HEK293T (cell line): ENCODE measurements at regions not wholly inside any gene's neighbourhood (a gene's known extent, or its start where the extent isn't known, plus 50 kb on each side); places are given as distances from the start of the nearest gene placed in this dataset.

Experiments used
- ARNT ChIP-seq: fragments of 450-650 bp; IDR thresholded peaks from 2 replicates; pipeline ENCODE4 v1.6.1; 2017; ENCODE audit warnings: mild to moderate bottlenecking
- BHLHE40 ChIP-seq: fragments of 450-650 bp; IDR thresholded peaks from 2 replicates; pipeline ENCODE4 v1.6.1; 2016; ENCODE audit warnings: mild to moderate bottlenecking, moderate library complexity, borderline replicate concordance
- CTBP1 ChIP-seq: fragments of 450-650 bp; IDR thresholded peaks from 2 replicates; pipeline ENCODE4 v1.6.1; 2016; ENCODE audit warnings: borderline replicate concordance
- ELF4 ChIP-seq: fragments of 450-650 bp; IDR thresholded peaks from 2 replicates; pipeline ENCODE4 v1.6.1; 2017; ENCODE audit warnings: antibody characterized with exemption
- FOXA1 ChIP-seq: fragments of 450-650 bp; IDR thresholded peaks from 2 replicates; pipeline ENCODE4 v1.6.1; 2016; ENCODE audit warnings: mild to moderate bottlenecking
- FOXM1 ChIP-seq: fragments of 450-650 bp; IDR thresholded peaks from 2 replicates; pipeline ENCODE4 v1.6.1; 2017; ENCODE audit warnings: mild to moderate bottlenecking, borderline replicate concordance
- HDGF ChIP-seq: fragments of 450-650 bp; IDR thresholded peaks from 2 replicates; pipeline ENCODE4 v1.6.1; 2017; ENCODE audit warnings: antibody characterized with exemption, borderline replicate concordance
- L3MBTL2 ChIP-seq: fragments of 450-650 bp; conservative IDR thresholded peaks from 2 replicates; pipeline ENCODE4 v1.6.1; 2016; ENCODE audit warnings: mild to moderate bottlenecking
- NFRKB ChIP-seq: fragments of 450-650 bp; IDR thresholded peaks from 2 replicates; pipeline ENCODE4 v1.6.1; 2016; ENCODE audit warnings: mild to moderate bottlenecking, moderate library complexity
- SP1 ChIP-seq: fragments of 450-650 bp; IDR thresholded peaks from 2 replicates; pipeline ENCODE4 v1.6.1; 2017
- SUZ12 ChIP-seq: fragments of 450-650 bp; IDR thresholded peaks from 2 replicates; pipeline ENCODE4 v1.6.1; 2016; ENCODE audit warnings: mild to moderate bottlenecking
- TARDBP ChIP-seq: fragments of 450-650 bp; IDR thresholded peaks from 2 replicates; pipeline ENCODE4 v1.6.1; 2016
- TF ChIP-seq, protein P1 (sequence below): fragments of 450-650 bp; IDR thresholded peaks from 2 replicates; pipeline ENCODE4 v1.6.1; 2016

DNA sequence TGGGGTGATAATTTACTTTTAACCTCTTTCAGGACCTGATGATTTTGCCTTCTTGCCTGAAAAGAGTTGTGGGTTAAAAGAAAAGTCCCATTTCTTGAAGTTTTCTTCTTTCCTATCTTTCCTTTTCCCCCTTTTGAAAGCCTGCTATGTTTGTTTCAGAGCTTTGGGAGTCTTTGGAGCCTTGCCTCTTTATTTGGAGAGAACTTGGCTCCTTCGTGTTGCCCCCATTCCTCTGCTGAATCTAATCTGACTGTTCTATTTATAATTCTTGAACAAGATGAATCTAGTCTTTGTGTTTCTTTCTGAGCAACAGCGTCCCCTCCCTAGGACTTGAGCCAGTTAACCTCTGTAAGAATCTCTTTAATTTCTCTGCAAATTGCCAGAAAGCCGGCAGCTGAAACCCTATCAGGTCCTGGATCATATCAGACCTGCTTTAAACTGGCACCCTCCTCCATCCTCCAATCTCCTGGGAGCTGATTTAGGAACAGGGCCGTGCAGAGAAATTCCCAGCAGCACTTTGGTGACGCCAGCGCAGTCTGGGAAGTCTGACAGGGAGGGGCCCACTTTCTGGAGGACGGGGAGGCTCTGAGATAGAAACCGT is 289.1 kb upstream of the SORL1-AS1 start:
- TF ChIP-seq FOXA1, result no peak
- TF ChIP-seq NFRKB, result no peak
- TF ChIP-seq L3MBTL2, result no peak
- TF ChIP-seq ELF4, result no peak
- TF ChIP-seq FOXM1, result no peak
- no peak for TF ChIP-seq ARNT
- TF ChIP-seq TARDBP, result no peak
- TF ChIP-seq, protein P1, sequence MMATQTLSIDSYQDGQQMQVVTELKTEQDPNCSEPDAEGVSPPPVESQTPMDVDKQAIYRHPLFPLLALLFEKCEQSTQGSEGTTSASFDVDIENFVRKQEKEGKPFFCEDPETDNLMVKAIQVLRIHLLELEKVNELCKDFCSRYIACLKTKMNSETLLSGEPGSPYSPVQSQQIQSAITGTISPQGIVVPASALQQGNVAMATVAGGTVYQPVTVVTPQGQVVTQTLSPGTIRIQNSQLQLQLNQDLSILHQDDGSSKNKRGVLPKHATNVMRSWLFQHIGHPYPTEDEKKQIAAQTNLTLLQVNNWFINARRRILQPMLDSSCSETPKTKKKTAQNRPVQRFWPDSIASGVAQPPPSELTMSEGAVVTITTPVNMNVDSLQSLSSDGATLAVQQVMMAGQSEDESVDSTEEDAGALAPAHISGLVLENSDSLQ, result no peak
- TF ChIP-seq HDGF, result no peak
- TF ChIP-seq CTBP1, result no peak
- TF ChIP-seq SP1, result no peak
- no peak for TF ChIP-seq SUZ12
- no peak for TF ChIP-seq BHLHE40
